H1 (cell line): ENCODE measurements at regions not wholly inside any gene's neighbourhood (a gene's known extent, or its start where the extent isn't known, plus 50 kb on each side); places are given as distances from the start of the nearest gene placed in this dataset.

Experiments
- CBX8 ChIP-seq: fragments of 300-800, 300-1000 bp; sonication (generic); IDR thresholded peaks from 2 replicates; pipeline ENCODE4 v1.7.1; 2016; ENCODE audit warnings: low read depth, low read length, borderline replicate concordance
- GTF2F1 ChIP-seq: IDR thresholded peaks from 2 replicates; pipeline ENCODE4 v1.6.1; 2012; ENCODE audit warnings: low read depth, low read length, improper control_type of control experiment, borderline replicate concordance
- NRF1 ChIP-seq: IDR thresholded peaks from 2 replicates; pipeline ENCODE4 v1.6.1; 2011; ENCODE audit warnings: mild to moderate bottlenecking, low read depth, low read length, improper control_type of control experiment
- POLR2AphosphoS5 ChIP-seq: IDR thresholded peaks from 2 replicates; pipeline ENCODE4 v1.6.1; 2011; ENCODE audit warnings: low read depth, low read length
- TAF1 ChIP-seq: IDR thresholded peaks from 2 replicates; pipeline ENCODE4 v1.6.1; 2011; ENCODE audit warnings: mild to moderate bottlenecking, low read depth, low read length
- TEAD4 ChIP-seq: IDR thresholded peaks from 2 replicates; pipeline ENCODE4 v1.6.1; 2012; ENCODE audit warnings: low read depth, low read length, inconsistent platforms, mixed read lengths
- USF2 ChIP-seq: IDR thresholded peaks from 2 replicates; pipeline ENCODE4 v1.6.1; 2011; ENCODE audit warnings: low read length, improper control_type of control experiment

- TF ChIP-seq GTF2F1 (no peak), NRF1 (no peak), TAF1 (no peak), TEAD4 (no peak), POLR2AphosphoS5 (no peak), USF2 (no peak), CBX8 (no peak)
- TF ChIP-seq, all 59 proteins: peak for 0
These were observed 767.7 kb downstream of the LIG4 start (continued) for GRCh38 chr13:107447591-107447990.
